ENCODE measurements at regions not wholly inside any gene's neighbourhood (a gene's known extent, or its start where the extent isn't known, plus 50 kb on each side); places are given as distances from the start of the nearest gene placed in this dataset.
A peak's percentile ranks its signal among the peaks of the same experiment; 100 is the strongest.

- no peaks in the 10 kb centered on the region for H3K79me1 ChIP-seq (ENCODE audit: low read length)
- no peaks in the 10 kb centered on the region for H3K27me3 ChIP-seq (ENCODE audit: insufficient read depth, low read length, poor library complexity)
- H3K23ac ChIP-seq (ENCODE audit: low read length): no peak overlapping the region
- DNase-seq: no peak
- H3K79me2 ChIP-seq (ENCODE audit: control insufficient read depth, insufficient read depth, low read length): no peaks in the 10 kb centered on the region
- no peak overlapping the region for H3K9ac ChIP-seq (ENCODE audit: low read length)
- H3K4me1 ChIP-seq (ENCODE audit: control insufficient read depth, low read depth, low read length): no peaks in the 10 kb centered on the region
- no peak overlapping the region for H2AK5ac ChIP-seq (ENCODE audit: low read length)
- H4K8ac ChIP-seq (ENCODE audit: low read depth, low read length): no peak overlapping the region
- no peak overlapping the region for H3K27ac ChIP-seq (ENCODE audit: low read depth, low read length)
- no peak overlapping the region for H2BK120ac ChIP-seq (ENCODE audit: low read depth, low read length)
- H2BK15ac ChIP-seq (replicated peaks; ENCODE audit: low read depth): no peak overlapping the region
- H3K56ac ChIP-seq (ENCODE audit: low read length): no peak overlapping the region
- no peak overlapping the region for H3K4me3 ChIP-seq (ENCODE audit: low read length)
- H3K4me2 ChIP-seq (ENCODE audit: low read length): no peak overlapping the region
- H3K36me3 ChIP-seq (ENCODE audit: control insufficient read depth, insufficient read depth, low read length): no peaks in the 10 kb centered on the region
- no peak overlapping the region for H3K18ac ChIP-seq (ENCODE audit: low read length)
- whole genome bisulfite sequencing (ENCODE audit: extremely low coverage, insufficient coverage, low lambda C conversion rate): no CpG with 5 or more reads among the region's 3 CpGs
- H4K5ac ChIP-seq (ENCODE audit: low read length): no peak overlapping the region
- no peak overlapping the region for H3K4ac ChIP-seq (ENCODE audit: low read depth, low read length)
- H2BK5ac ChIP-seq (ENCODE audit: low read length): no peak overlapping the region
Measured at GRCh38 chr1:188888386-188888785, 1589.3 kb downstream of the BRINP3 start.

GRCh38 chr1:188889166-188889565, 1588.5 kb downstream of the BRINP3 start:
- H3K56ac ChIP-seq (ENCODE audit: low read length): no peak overlapping the region
- no peak overlapping the region for H3K23ac ChIP-seq (ENCODE audit: low read length)
- DNase-seq: no peak
- no peak overlapping the region for H2BK120ac ChIP-seq (ENCODE audit: low read depth, low read length)
- no peak overlapping the region for H4K5ac ChIP-seq (ENCODE audit: low read length)
- H3K18ac ChIP-seq (ENCODE audit: low read length): no peak overlapping the region
- no peak overlapping the region for H2AK5ac ChIP-seq (ENCODE audit: low read length)
- no peak overlapping the region for H2BK15ac ChIP-seq (replicated peaks; ENCODE audit: low read depth)
- H3K27ac ChIP-seq (ENCODE audit: low read depth, low read length): no peak overlapping the region
- no peaks in the 10 kb centered on the region for H3K36me3 ChIP-seq (ENCODE audit: control insufficient read depth, insufficient read depth, low read length)
- H3K79me1 ChIP-seq (ENCODE audit: low read length): no peaks in the 10 kb centered on the region
- H3K4me3 ChIP-seq (ENCODE audit: low read length): no peak overlapping the region
- no peaks in the 10 kb centered on the region for H3K79me2 ChIP-seq (ENCODE audit: control insufficient read depth, insufficient read depth, low read length)
- H3K4ac ChIP-seq (ENCODE audit: low read depth, low read length): no peak overlapping the region
- no peak overlapping the region for H2BK5ac ChIP-seq (ENCODE audit: low read length)
- no peak overlapping the region for H4K8ac ChIP-seq (ENCODE audit: low read depth, low read length)
- WGBS (ENCODE audit: extremely low coverage, insufficient coverage, low lambda C conversion rate): no CpG with 5 or more reads among the region's 7 CpGs
- H3K4me2 ChIP-seq (ENCODE audit: low read length): no peak overlapping the region
- H3K4me1 ChIP-seq (ENCODE audit: control insufficient read depth, low read depth, low read length): no peaks in the 10 kb centered on the region
- H3K9ac ChIP-seq (ENCODE audit: low read length): no peak overlapping the region
- H3K27me3 ChIP-seq (ENCODE audit: insufficient read depth, low read length, poor library complexity): no peaks in the 10 kb centered on the region

GRCh38 chr1:188891958-188892357, 1585.7 kb downstream of the BRINP3 start:
- H4K5ac ChIP-seq (ENCODE audit: low read length): no peak overlapping the region
- H3K56ac ChIP-seq (ENCODE audit: low read length): no peak overlapping the region
- DNase-seq: no peak
- H3K79me1 ChIP-seq (ENCODE audit: low read length): no peaks in the 10 kb centered on the region
- H3K9ac ChIP-seq (ENCODE audit: low read length): no peak overlapping the region
- H3K23ac ChIP-seq (ENCODE audit: low read length): no peak overlapping the region
- no peak overlapping the region for H2AK5ac ChIP-seq (ENCODE audit: low read length)
- no peak overlapping the region for H2BK5ac ChIP-seq (ENCODE audit: low read length)
- H3K4me2 ChIP-seq (ENCODE audit: low read length): no peak overlapping the region
- no peaks in the 10 kb centered on the region for H3K36me3 ChIP-seq (ENCODE audit: control insufficient read depth, insufficient read depth, low read length)
- H3K18ac ChIP-seq (ENCODE audit: low read length): no peak overlapping the region
- no peak overlapping the region for H3K4ac ChIP-seq (ENCODE audit: low read depth, low read length)
- H4K8ac ChIP-seq (ENCODE audit: low read depth, low read length): no peak overlapping the region
- no peak overlapping the region for H3K27ac ChIP-seq (ENCODE audit: low read depth, low read length)
- no peaks in the 10 kb centered on the region for H3K4me1 ChIP-seq (ENCODE audit: control insufficient read depth, low read depth, low read length)
- no peaks in the 10 kb centered on the region for H3K79me2 ChIP-seq (ENCODE audit: control insufficient read depth, insufficient read depth, low read length)
- H2BK120ac ChIP-seq (ENCODE audit: low read depth, low read length): no peak overlapping the region
- no peak overlapping the region for H2BK15ac ChIP-seq (replicated peaks; ENCODE audit: low read depth)
- no CpG with 5 or more reads among the region's 4 CpGs for WGBS (ENCODE audit: extremely low coverage, insufficient coverage, low lambda C conversion rate)
- no peaks in the 10 kb centered on the region for H3K27me3 ChIP-seq (ENCODE audit: insufficient read depth, low read length, poor library complexity)
- H3K4me3 ChIP-seq (ENCODE audit: low read length): no peak overlapping the region

GRCh38 chr1:188895611-188896010, 1582.1 kb downstream of the BRINP3 start:
- Histone ChIP-seq H3K23ac (ENCODE audit: low read length) (no peak overlapping the region), H3K4ac (ENCODE audit: low read depth, low read length) (no peak overlapping the region), H3K56ac (ENCODE audit: low read length) (no peak overlapping the region), H3K79me2 (ENCODE audit: control insufficient read depth, insufficient read depth, low read length) (no peaks in the 10 kb centered on the region), H4K8ac (ENCODE audit: low read depth, low read length) (no peak overlapping the region), H3K4me3 (ENCODE audit: low read length) (no peak overlapping the region), H2BK120ac (ENCODE audit: low read depth, low read length) (no peak overlapping the region), H3K4me1 (ENCODE audit: control insufficient read depth, low read depth, low read length) (no peaks in the 10 kb centered on the region), H3K27ac (ENCODE audit: low read depth, low read length) (no peak overlapping the region), H3K4me2 (ENCODE audit: low read length) (no peak overlapping the region), H3K36me3 (ENCODE audit: control insufficient read depth, insufficient read depth, low read length) (no peaks in the 10 kb centered on the region), H3K18ac (ENCODE audit: low read length) (no peak overlapping the region), H2AK5ac (ENCODE audit: low read length) (no peak overlapping the region), H2BK5ac (ENCODE audit: low read length) (no peak overlapping the region), H3K27me3 (ENCODE audit: insufficient read depth, low read length, poor library complexity) (no peaks in the 10 kb centered on the region), H2BK15ac (replicated peaks; ENCODE audit: low read depth) (no peak overlapping the region), H3K9ac (ENCODE audit: low read length) (no peak overlapping the region), H4K5ac (ENCODE audit: low read length) (no peak overlapping the region), H3K79me1 (ENCODE audit: low read length) (no peaks in the 10 kb centered on the region)
- DNase-seq: no peak
- WGBS (ENCODE audit: extremely low coverage, insufficient coverage, low lambda C conversion rate): no CpG with 5 or more reads among the region's 3 CpGs

- no peak overlapping the region for H3K4me3 ChIP-seq (ENCODE audit: low read length)
- no peak overlapping the region for H2BK5ac ChIP-seq (ENCODE audit: low read length)
- no peaks in the 10 kb centered on the region for H3K4me1 ChIP-seq (ENCODE audit: control insufficient read depth, low read depth, low read length)
- no peak overlapping the region for H4K5ac ChIP-seq (ENCODE audit: low read length)
- no peak overlapping the region for H3K4me2 ChIP-seq (ENCODE audit: low read length)
- no peaks in the 10 kb centered on the region for H3K79me1 ChIP-seq (ENCODE audit: low read length)
- no peak overlapping the region for H3K56ac ChIP-seq (ENCODE audit: low read length)
- no peak overlapping the region for H3K27ac ChIP-seq (ENCODE audit: low read depth, low read length)
- no peaks in the 10 kb centered on the region for H3K27me3 ChIP-seq (ENCODE audit: insufficient read depth, low read length, poor library complexity)
- H2BK120ac ChIP-seq (ENCODE audit: low read depth, low read length): no peak overlapping the region
- H2BK15ac ChIP-seq (replicated peaks; ENCODE audit: low read depth): no peak overlapping the region
- DNase-seq: no peak
- no peaks in the 10 kb centered on the region for H3K36me3 ChIP-seq (ENCODE audit: control insufficient read depth, insufficient read depth, low read length)
- no peak overlapping the region for H3K18ac ChIP-seq (ENCODE audit: low read length)
- no peak overlapping the region for H3K23ac ChIP-seq (ENCODE audit: low read length)
- no peak overlapping the region for H2AK5ac ChIP-seq (ENCODE audit: low read length)
- no peaks in the 10 kb centered on the region for H3K79me2 ChIP-seq (ENCODE audit: control insufficient read depth, insufficient read depth, low read length)
- no peak overlapping the region for H3K4ac ChIP-seq (ENCODE audit: low read depth, low read length)
- no peak overlapping the region for H4K8ac ChIP-seq (ENCODE audit: low read depth, low read length)
- no peak overlapping the region for H3K9ac ChIP-seq (ENCODE audit: low read length)
Measured at GRCh38 chr1:188903241-188903640, 1574.4 kb downstream of the BRINP3 start.

- Histone ChIP-seq H2BK15ac (replicated peaks; ENCODE audit: low read depth) (no peak overlapping the region), H3K18ac (ENCODE audit: low read length) (no peak overlapping the region), H3K23ac (ENCODE audit: low read length) (no peak overlapping the region), H3K56ac (ENCODE audit: low read length) (no peak overlapping the region), H2AK5ac (ENCODE audit: low read length) (no peak overlapping the region), H4K8ac (ENCODE audit: low read depth, low read length) (no peak overlapping the region), H3K4me3 (ENCODE audit: low read length) (no peak overlapping the region), H3K4me1 (ENCODE audit: control insufficient read depth, low read depth, low read length) (no peaks in the 10 kb centered on the region), H3K79me1 (ENCODE audit: low read length) (no peaks in the 10 kb centered on the region), H3K27ac (ENCODE audit: low read depth, low read length) (no peak overlapping the region), H3K4ac (ENCODE audit: low read depth, low read length) (no peak overlapping the region), H2BK120ac (ENCODE audit: low read depth, low read length) (no peak overlapping the region), H2BK5ac (ENCODE audit: low read length) (no peak overlapping the region), H4K5ac (ENCODE audit: low read length) (no peak overlapping the region), H3K79me2 (ENCODE audit: control insufficient read depth, insufficient read depth, low read length) (no peaks in the 10 kb centered on the region), H3K9ac (ENCODE audit: low read length) (no peak overlapping the region), H3K36me3 (ENCODE audit: control insufficient read depth, insufficient read depth, low read length) (no peaks in the 10 kb centered on the region), H3K4me2 (ENCODE audit: low read length) (no peak overlapping the region), H3K27me3 (ENCODE audit: insufficient read depth, low read length, poor library complexity) (no peaks in the 10 kb centered on the region)
- DNase-seq: peak; percentile 61
- no CpG with 5 or more reads among the region's 2 CpGs for WGBS (ENCODE audit: extremely low coverage, insufficient coverage, low lambda C conversion rate)
Measured at GRCh38 chr1:188904201-188904600, 1573.5 kb downstream of the BRINP3 start.
